Inflammatory macrophage (primary cell): ENCODE measurements at regions not wholly inside any gene's neighbourhood (a gene's known extent, or its start where the extent isn't known, plus 50 kb on each side); places are given as distances from the start of the nearest gene placed in this dataset.

Experiments used
- DNase-seq, 2 donors: peaks; one replicate each; pipeline ENCODE4 v3.0.0-alpha.2; 2020 to 2022

GRCh38 chr1:83017276-83017675 lies 981.7 kb downstream of the TTLL7 start:
- no peak for DNase-seq

DNA sequence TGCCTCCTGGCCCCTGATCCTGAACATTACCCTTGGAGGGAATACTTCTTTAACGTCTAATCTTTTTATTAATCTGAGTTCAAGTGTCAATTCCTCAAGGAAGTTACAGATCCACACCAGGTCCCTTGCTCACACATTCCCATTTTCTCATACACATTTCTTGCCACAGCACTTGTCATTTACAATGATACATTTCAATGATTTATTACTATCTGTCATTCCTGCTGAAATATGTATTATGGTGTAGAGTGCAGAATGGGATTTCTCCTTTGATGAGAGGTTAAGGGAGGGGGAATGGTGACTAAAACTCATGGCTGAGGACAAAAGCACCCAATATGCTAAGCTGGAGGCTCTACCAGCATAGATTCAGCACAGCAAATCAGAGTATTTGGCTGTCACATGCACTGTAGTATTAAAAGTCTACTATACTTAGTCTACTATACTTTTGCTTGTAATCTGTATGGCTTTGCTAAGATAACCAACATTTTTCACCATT lies 982.5 kb downstream of the TTLL7 start:
- DNase-seq, result no peak

DNA sequence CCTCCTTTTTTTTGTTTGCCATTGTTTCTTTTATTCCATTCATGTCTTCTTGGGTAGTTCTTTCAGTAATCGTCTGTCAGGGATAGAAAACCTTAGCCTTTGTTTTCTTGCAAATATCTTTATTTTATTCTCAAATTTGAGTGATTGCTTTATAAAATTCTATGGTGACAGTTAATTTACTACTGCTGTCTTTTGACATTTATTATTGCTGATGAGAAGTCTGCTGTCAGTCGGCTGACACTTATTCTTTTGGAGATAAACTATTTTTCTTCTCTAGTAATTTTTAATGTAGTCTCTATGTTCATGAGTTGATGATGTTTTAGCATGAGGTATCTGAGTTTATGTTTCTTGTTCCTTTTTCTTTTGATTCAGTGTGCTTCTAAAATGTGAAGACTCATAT lies 983.8 kb downstream of the TTLL7 start:
- DNase-seq, result no peak

DNA sequence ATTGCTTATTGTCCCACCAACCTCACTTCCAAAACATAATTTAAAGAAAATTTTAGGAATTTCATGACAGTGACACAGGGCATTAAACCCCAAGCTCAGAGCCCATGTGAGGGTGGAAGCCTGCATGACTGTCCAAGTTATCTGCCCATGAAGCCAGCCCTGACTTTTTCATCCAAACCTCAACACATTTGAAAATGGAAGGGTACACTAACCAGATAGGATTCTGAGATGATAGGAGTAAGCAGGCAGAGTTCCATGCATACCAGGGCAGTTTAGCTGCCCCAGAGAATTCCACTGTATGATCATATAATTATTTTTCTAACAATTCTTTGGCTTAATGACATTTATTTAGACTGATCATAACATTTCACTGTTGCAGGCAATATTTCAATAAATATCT lies 986.0 kb downstream of the TTLL7 start:
- DNase-seq, result no peak

- no peak for DNase-seq
These were observed 987.7 kb downstream of the TTLL7 start for GRCh38 chr1:83011265-83011664.

DNA sequence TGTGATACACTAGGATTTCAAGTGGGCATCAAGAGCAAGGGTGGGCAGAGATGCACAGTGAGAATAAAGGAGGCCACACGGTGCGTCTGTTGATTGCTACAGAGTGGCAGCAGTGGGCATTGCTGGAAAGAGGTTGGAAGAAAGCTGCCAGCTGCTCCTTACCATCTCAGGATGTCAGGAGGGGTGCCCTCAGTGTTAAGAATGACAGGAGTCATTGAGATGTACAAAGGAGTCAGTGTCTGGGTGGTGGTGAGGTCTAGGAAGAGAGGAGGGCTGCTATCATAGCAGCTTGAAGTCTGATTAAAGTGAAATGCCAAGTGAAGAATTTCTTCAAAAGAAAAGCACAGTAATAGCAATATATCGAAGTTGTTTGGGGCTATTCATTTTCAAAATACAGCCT lies 992.7 kb downstream of the TTLL7 start:
- DNase-seq, result no peak

DNA sequence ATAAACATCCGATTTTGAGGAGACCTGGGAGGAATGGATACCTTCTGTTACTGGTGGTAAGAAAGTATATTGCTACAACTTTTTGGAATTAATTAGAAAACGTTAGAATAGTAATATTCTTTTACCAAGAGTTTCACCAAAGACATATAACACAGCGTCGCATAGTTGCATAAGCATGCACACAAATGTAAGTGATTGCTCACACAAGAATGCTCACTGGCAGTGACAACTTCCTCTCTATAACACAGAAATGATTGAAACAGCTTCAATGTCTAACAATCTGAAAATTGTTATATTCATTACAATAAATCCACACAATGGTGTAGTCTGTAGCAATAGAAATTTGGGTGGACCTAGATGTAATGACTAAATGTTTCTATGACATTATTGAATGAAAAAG lies 998.6 kb downstream of the TTLL7 start:
- DNase-seq, result no peak

DNA sequence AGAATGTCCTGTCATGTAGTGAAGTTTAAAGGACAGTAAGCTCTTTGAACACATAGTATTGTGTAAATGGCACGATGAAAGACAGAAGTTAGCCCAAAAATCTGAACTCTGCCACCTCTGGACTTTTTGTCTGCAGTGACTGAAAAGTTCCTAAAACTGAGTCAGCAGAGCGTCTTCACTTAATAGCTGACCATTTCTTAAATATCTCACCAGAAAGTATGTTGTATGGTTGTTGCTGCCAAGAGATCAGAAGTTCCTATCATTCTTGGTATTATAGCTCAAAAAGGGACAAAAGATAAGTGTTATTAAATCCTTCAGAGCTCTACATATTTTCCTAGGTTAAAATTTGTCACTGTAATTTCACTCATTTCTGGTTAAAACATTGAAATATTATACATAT lies 1003.0 kb downstream of the TTLL7 start:
- DNase-seq, result no peak

GRCh38 chr1:82994616-82995263 lies 1004.2 kb downstream of the TTLL7 start:
- no peak for DNase-seq

DNA sequence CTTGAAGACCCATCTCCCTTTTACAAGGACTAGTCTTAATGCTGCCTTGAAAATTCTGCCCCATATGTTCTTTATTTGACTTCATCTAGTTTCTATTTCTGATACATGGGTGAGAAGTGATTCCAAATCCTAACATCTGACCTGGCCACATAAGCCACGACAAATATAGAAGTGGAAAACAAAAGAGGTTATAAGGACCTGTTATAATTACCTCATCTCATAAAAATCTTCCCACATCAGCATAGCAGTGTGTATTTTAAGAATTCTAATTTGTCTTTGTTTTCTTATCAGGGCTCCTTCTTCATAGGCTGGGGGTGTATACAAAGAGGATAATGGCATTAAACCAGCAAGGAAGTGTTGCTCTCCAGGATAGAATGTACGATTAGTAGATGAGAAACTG lies 1007.4 kb downstream of the TTLL7 start:
- no peak for DNase-seq

DNA sequence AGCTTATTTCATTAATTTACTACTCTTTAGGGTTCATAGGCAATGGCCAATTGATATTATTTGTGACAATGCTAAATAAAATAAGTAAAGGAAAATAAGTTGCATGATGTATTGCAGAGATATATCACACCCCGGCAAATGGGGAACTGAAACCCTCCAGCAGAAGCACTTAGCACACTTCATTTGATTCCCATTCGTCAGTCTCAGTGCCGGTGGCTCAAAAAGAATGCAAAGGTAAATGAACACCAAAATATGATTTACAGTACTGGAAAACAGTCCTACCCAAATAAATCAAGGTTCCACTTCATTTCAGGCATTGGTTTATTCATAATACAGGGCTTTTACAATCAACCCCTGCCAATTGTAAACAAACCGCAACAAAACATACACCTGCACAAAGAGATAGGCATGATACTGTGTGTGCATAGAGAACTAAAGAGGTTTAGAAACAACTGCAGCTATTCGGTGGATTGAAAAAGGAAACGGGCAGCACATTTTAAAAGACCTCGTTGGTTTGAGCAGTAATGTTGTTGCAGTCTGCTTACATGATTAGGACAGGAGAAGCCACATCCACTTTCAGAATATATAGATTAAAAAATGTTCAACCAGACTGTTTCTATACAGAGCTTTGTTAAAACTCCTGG lies 1019.2 kb downstream of the TTLL7 start:
- DNase-seq, result peak in 1 of 2 donors; percentile 5

- DNase-seq, result no peak
These were observed 1020.2 kb downstream of the TTLL7 start for GRCh38 chr1:82978461-82979324.

DNA sequence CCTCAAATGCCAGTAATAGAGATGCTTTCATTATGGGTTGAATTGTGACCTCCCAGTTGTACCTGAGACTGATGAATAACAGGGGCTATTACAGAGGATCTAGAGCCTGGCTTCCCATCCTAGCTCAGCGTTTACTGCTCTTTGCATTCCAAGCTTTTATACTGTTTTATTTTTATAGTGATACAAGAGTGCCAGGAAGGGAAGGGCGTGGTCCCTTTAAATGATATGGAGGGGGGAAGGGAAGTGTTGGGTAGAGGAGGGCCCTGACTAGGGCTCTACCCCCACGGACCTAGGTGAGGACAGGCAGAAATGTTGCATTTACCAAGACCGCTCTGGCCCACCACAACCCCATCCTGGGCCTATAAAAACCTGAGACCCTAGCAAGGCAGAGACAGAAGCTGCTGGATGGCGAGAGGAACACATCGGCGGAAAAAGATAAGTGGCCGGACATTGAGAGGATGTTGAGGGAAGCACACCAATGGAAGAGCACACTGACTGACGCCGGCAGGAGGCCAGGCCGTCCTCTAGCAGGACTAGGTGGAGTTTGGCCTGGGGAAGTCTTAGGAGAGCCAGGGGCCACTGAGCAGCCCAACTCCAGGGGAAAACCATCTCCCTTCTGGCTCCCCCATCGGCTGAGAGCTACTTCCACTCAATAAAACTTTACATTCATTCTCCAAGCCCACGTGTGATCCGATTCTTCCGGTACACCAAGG lies 1025.9 kb downstream of the TTLL7 start:
- DNase-seq, result no peak

GRCh38 chr1:82969340-82969739 lies 1029.6 kb downstream of the TTLL7 start:
- DNase-seq, result no peak

GRCh38 chr1:82962658-82963057 lies 1036.3 kb downstream of the TTLL7 start:
- DNase-seq, result no peak

DNA sequence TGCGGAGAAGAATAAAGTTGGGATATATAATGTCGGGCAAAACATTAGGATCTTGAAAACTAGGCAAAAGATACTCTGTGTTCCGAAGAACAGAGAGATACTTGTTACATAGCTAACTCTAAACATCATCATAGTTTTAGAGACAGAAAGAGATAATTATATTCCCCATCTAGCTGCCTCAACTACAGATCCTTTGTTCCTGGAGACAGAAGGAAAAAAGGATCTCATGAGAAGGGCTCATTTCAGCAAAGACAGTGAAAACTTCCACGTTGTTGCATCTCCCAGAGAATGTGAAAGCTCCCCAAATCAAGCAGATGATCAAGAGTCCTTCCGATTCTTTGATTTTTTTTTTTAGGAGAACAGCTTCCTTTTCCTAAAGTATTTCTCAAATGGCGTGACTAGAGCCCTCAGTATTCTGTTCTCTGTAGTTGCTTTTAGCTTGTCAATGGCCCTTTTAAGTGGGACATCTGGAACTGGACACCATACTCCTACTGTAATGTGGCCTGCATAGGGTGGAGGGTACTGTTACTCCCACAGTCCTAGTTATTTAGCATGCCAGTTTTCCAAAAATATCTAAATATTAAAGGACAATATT lies 1048.2 kb downstream of the TTLL7 start:
- DNase-seq, result no peak

- DNase-seq, result no peak
These were observed 1050.5 kb downstream of the TTLL7 start for GRCh38 chr1:82948386-82948785.

GRCh38 chr1:82947278-82947677 lies 1051.7 kb downstream of the TTLL7 start:
- no peak for DNase-seq

- DNase-seq, result no peak
These were observed 1052.8 kb downstream of the TTLL7 start for GRCh38 chr1:82946096-82946605.

DNA sequence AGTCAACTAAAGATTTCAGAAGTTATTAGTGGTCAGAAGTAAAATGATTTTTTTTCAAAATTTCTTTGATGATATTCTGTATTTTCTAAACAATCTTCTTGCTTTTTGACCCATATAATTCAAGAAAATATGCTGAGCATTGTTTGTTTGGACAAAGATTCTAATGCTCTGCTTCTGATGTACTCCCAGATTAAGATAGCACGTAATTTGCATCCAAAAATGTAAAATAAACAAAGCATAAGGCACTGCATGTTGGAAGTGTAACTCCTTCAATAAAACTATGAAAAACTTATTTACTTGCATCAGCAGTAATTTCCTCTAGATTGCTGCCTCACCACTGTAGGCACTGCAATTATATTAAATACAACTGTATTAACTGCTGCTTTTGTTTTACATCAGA lies 1054.1 kb downstream of the TTLL7 start:
- DNase-seq, result no peak

DNA sequence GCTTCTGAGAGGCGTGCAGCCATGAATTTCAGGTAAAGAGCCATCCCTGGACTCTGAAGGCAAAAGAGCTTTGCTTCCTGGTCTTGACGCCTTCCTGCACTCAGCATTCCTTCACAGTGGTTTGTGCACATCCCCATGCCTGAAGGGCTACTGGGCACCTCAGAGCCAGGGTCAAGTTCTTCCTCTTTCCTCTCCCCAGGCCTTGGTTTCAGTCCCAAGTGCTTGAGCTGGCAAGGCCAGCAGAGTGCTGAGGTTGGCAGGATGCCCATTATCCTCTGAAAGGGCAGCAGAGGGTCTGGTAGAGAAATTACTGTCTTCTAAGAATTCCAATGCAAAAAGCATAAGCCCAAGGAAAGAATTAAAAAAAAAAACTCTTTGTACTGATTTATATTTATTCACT lies 1064.9 kb downstream of the TTLL7 start:
- no peak for DNase-seq

GRCh38 chr1:82932727-82933126 lies 1066.2 kb downstream of the TTLL7 start:
- no peak for DNase-seq
